PC-3 (cell line): ENCODE measurements at regions not wholly inside any gene's neighbourhood (a gene's known extent, or its start where the extent isn't known, plus 50 kb on each side); places are given as distances from the start of the nearest gene placed in this dataset.

Experiments used
- CTCF ChIP-seq: fragments of 300-600 bp; sonication (generic); conservative IDR thresholded peaks from 2 replicates; pipeline ENCODE4 v1.5.1; 2017; ENCODE audit warnings: antibody characterized with exemption, low read depth, mild to moderate bottlenecking, low read length
- EZH2 ChIP-seq: fragments of 300-600 bp; sonication (generic); IDR thresholded peaks from one replicate; pipeline ENCODE4 v1.6.1; 2017; ENCODE audit warnings: antibody characterized with exemption, mild to moderate bottlenecking, low read length; ENCODE audit not compliant: unreplicated experiment
- EZH2phosphoT487 ChIP-seq: fragments of 300-600 bp; sonication (generic); IDR thresholded peaks from 2 replicates; pipeline ENCODE4 v1.6.1; 2018; ENCODE audit warnings: mild to moderate bottlenecking, antibody characterized with exemption, low read length, borderline replicate concordance

DNA sequence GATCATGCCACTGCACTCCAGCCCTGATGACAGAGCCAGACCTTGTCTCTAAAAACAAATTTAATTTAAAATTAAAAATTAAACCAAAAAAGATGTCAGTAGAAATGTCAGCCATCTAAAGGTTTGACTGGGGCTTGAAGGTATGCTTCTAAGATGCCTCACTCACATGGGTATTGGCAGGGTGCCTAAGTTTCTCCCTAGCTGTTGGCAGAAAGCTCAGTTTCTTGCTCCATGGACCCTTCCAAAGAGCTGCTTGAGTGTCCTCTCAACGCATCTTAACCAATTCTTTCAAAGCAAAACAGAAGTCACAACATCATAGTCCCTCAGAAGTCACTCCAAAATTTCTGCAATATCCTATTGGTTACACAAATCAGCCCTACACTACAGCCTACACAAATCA is 231.0 kb upstream of the ADGRL2 start:
- no peak for TF ChIP-seq CTCF
- TF ChIP-seq EZH2: no peak
- TF ChIP-seq EZH2phosphoT487: no peak
